Activated B cell treated with CpG ODN at 0.5 μM for 24 hours (primary cell): ENCODE measurements at regions not wholly inside any gene's neighbourhood (a gene's known extent, or its start where the extent isn't known, plus 50 kb on each side); places are given as distances from the start of the nearest gene placed in this dataset.
"Not testable (repeated sequence)": the region's sequence is repeated elsewhere in the genome, so short reads cannot be mapped to it uniquely, and the experiment has no call there.

Experiments
- ATAC-seq: fragments of 200-7000 bp; cut with Tn5 transposase; one replicate; pipeline ENCODE4 v1.10.0; 2021; ENCODE audit warnings: low read depth, mild to moderate bottlenecking, moderate library complexity
- CTCF ChIA-PET: fragments of 350-600 bp; sonication (Branson Sonifier 250); formaldehyde crosslinking; loops from one replicate; lab custom pipeline; 2021; ENCODE audit warnings: antibody characterized with exemption; lab: Charles Lee
- POLR2A ChIA-PET: fragments of 350-600 bp; sonication (Branson Sonifier 250); formaldehyde crosslinking; loops from one replicate; lab custom pipeline; 2021; ENCODE audit warnings: antibody characterized with exemption; lab: Charles Lee
- DNase-seq: peaks from one replicate; pipeline ENCODE4 v3.0.0; 2022
- H3K27ac Mint-ChIP-seq: one replicate; pipeline ENCODE4 v1.8.0; 2020; ENCODE audit warnings: mixed read lengths
- H3K27me3 Mint-ChIP-seq: one replicate; pipeline ENCODE4 v1.8.0; 2021; ENCODE audit warnings: mixed read lengths
- H3K36me3 Mint-ChIP-seq: one replicate; pipeline ENCODE4 v1.8.0; 2021; ENCODE audit warnings: low read depth, mixed read lengths
- H3K4me1 Mint-ChIP-seq: one replicate; pipeline ENCODE4 v1.8.0; 2021; ENCODE audit warnings: mixed read lengths
- H3K4me3 Mint-ChIP-seq: one replicate; pipeline ENCODE4 v1.8.0; 2020; ENCODE audit warnings: mild to moderate bottlenecking, mixed read lengths
- H3K9me3 Mint-ChIP-seq: one replicate; pipeline ENCODE4 v1.8.0; 2020; ENCODE audit warnings: mixed read lengths
- CTCF ChIP-seq: fragments of 200-600 bp; IDR thresholded peaks from one replicate; pipeline ENCODE4 v1.8.0; 2022; ENCODE audit warnings: antibody characterized with exemption, mild to moderate bottlenecking
- intact Hi-C: fragments of 100-400 bp; cut with micrococcal nuclease; formaldehyde crosslinking; loops from one replicate; pipeline ENCODE4 v1.15.1; 2024

- POLR2A ChIA-PET: no interaction called here
- TF ChIP-seq CTCF: no peak
- no peaks in the 10 kb centered on the region for H3K27me3 Mint-ChIP-seq
- H3K4me3 Mint-ChIP-seq: no peak overlapping the region
- no peaks in the 10 kb centered on the region for H3K4me1 Mint-ChIP-seq
- intact Hi-C loops: no loop called here
- H3K9me3 Mint-ChIP-seq: peaks cover 4% of the 10 kb centered on the region
- DNase-seq (no peak), ATAC-seq (no peak)
- H3K27ac Mint-ChIP-seq: no peak overlapping the region
- H3K36me3 Mint-ChIP-seq: no peaks in the 10 kb centered on the region
- CTCF ChIA-PET: no interaction called here
Observed at GRCh38 chr7:138249975-138250374, 173.7 kb downstream of the AKR1D1 start.

- H3K36me3 Mint-ChIP-seq, intact Hi-C loops: not testable (repeated sequence)
Observed at GRCh38 chr7:138252666-138253065, 176.4 kb downstream of the AKR1D1 start.

GRCh38 chr7:138254444-138254843, 178.2 kb downstream of the AKR1D1 start:
- intact Hi-C loops: no loop called here
- ATAC-seq: no peak
- DNase-seq: no peak
- peaks cover 2% of the 10 kb centered on the region for H3K9me3 Mint-ChIP-seq
- ChIA-PET POLR2A (no interaction called here), CTCF (no interaction called here)
- no peaks in the 10 kb centered on the region for H3K4me1 Mint-ChIP-seq
- H3K27me3 Mint-ChIP-seq: no peaks in the 10 kb centered on the region
- H3K36me3 Mint-ChIP-seq: no peaks in the 10 kb centered on the region
- no peak overlapping the region for H3K4me3 Mint-ChIP-seq
- no peak for TF ChIP-seq CTCF
- no peak overlapping the region for H3K27ac Mint-ChIP-seq

More at GRCh38 chr7:138252666-138253065, 176.4 kb downstream of the AKR1D1 start:
- H3K4me3 Mint-ChIP-seq, POLR2A ChIA-PET, H3K4me1 Mint-ChIP-seq, H3K9me3 Mint-ChIP-seq, H3K27ac Mint-ChIP-seq, CTCF ChIA-PET, DNase-seq, H3K27me3 Mint-ChIP-seq, ATAC-seq: not testable (repeated sequence)

- Mint-ChIP-seq H3K27me3 (no peaks in the 10 kb centered on the region), H3K9me3 (peaks cover 4% of the 10 kb centered on the region), H3K4me3 (no peak overlapping the region), H3K4me1 (no peaks in the 10 kb centered on the region), H3K36me3 (no peaks in the 10 kb centered on the region), H3K27ac (no peak overlapping the region)
- DNase-seq: no peak
- no peak for ATAC-seq
- CTCF ChIA-PET: no interaction called here
- no peak for TF ChIP-seq CTCF
- intact Hi-C loops: no loop called here
- POLR2A ChIA-PET: no interaction called here
Observed at GRCh38 chr7:138257459-138258196, 181.4 kb downstream of the AKR1D1 start.

GRCh38 chr7:138258197-138258559, 181.9 kb downstream of the AKR1D1 start:
- H3K27me3 Mint-ChIP-seq: no peaks in the 10 kb centered on the region
- H3K4me1 Mint-ChIP-seq: no peaks in the 10 kb centered on the region
- no peaks in the 10 kb centered on the region for H3K36me3 Mint-ChIP-seq
- DNase-seq (no peak), ATAC-seq (no peak)
- H3K4me3 Mint-ChIP-seq: no peak overlapping the region
- no peak for TF ChIP-seq CTCF
- POLR2A ChIA-PET: no interaction called here
- intact Hi-C loops: no loop called here
- CTCF ChIA-PET: no interaction called here
- no peak overlapping the region for H3K27ac Mint-ChIP-seq
- peaks cover 4% of the 10 kb centered on the region for H3K9me3 Mint-ChIP-seq

GRCh38 chr7:138259675-138260074, 183.4 kb downstream of the AKR1D1 start:
- intact Hi-C loops: no loop called here
- DNase-seq (no peak), ATAC-seq (no peak)
- ChIA-PET CTCF (no interaction called here), POLR2A (no interaction called here)
- TF ChIP-seq CTCF: no peak
- Mint-ChIP-seq H3K27ac (no peak overlapping the region), H3K4me1 (no peaks in the 10 kb centered on the region), H3K4me3 (no peak overlapping the region), H3K27me3 (no peaks in the 10 kb centered on the region), H3K36me3 (no peaks in the 10 kb centered on the region), H3K9me3 (peaks cover 4% of the 10 kb centered on the region)
